B cell (primary cell): ENCODE measurements at regions not wholly inside any gene's neighbourhood (a gene's known extent, or its start where the extent isn't known, plus 50 kb on each side); places are given as distances from the start of the nearest gene placed in this dataset.

ENCODE experiments used
- EZH2 ChIP-seq: IDR thresholded peaks from 2 replicates; pipeline ENCODE4 v1.6.1; 2012; ENCODE audit warnings: borderline replicate concordance, low read depth, mild to moderate bottlenecking, moderate library complexity, low read length; ENCODE audit not compliant: insufficient read depth, poor library complexity, severe bottlenecking
- TF ChIP-seq, protein P1 (sequence below): fragments of 200-600 bp; IDR thresholded peaks from one replicate; pipeline ENCODE4 v1.8.0; 2022; ENCODE audit warnings: antibody characterized with exemption, mild to moderate bottlenecking

DNA sequence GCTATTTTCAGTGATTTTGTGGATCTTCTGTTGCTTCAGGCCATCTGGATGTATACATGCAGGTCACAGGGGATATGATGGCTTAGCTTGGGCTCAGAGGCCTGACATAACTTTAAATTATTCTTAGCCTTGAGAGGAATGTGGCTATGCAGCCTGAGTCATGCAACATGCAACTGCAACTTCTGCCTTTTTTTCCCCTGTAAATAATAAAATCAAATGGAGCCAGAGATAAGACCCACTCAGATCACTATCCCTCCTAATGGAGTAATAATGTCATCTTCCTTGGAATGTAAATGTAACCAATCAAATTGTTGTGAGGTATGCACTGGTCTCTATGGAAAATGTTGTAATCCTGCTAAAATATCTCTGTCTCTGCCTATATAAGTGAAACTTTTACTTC, 54.9 kb downstream of the MAGEB17 start:
- no peak for TF ChIP-seq EZH2
- TF ChIP-seq, protein P1, sequence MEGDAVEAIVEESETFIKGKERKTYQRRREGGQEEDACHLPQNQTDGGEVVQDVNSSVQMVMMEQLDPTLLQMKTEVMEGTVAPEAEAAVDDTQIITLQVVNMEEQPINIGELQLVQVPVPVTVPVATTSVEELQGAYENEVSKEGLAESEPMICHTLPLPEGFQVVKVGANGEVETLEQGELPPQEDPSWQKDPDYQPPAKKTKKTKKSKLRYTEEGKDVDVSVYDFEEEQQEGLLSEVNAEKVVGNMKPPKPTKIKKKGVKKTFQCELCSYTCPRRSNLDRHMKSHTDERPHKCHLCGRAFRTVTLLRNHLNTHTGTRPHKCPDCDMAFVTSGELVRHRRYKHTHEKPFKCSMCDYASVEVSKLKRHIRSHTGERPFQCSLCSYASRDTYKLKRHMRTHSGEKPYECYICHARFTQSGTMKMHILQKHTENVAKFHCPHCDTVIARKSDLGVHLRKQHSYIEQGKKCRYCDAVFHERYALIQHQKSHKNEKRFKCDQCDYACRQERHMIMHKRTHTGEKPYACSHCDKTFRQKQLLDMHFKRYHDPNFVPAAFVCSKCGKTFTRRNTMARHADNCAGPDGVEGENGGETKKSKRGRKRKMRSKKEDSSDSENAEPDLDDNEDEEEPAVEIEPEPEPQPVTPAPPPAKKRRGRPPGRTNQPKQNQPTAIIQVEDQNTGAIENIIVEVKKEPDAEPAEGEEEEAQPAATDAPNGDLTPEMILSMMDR, result no peak
